Duodenal mucosa (tissue), 2 donors: ENCODE measurements at regions not wholly inside any gene's neighbourhood (a gene's known extent, or its start where the extent isn't known, plus 50 kb on each side); places are given as distances from the start of the nearest gene placed in this dataset.

Experiments used
- H3K27ac ChIP-seq: one replicate; pipeline ENCODE4 v1.7.0; 2013; ENCODE audit warnings: low read depth, low read length
- H3K27me3 ChIP-seq, 2 donors: one replicate each; pipeline ENCODE4 v1.7.0; 2013; ENCODE audit warnings: low read length in 2 of 2, control low read depth in 1 of 2; ENCODE audit not compliant: insufficient read depth in 2 of 2, control insufficient read depth in 1 of 2
- H3K36me3 ChIP-seq, 2 donors: one replicate each; pipeline ENCODE4 v1.7.0; 2013; ENCODE audit warnings: low read length in 2 of 2, control low read depth in 1 of 2; ENCODE audit not compliant: insufficient read depth in 2 of 2, control insufficient read depth in 1 of 2
- H3K4me1 ChIP-seq, 2 donors: one replicate each; pipeline ENCODE4 v1.7.0; 2013; ENCODE audit warnings: low read length in 2 of 2, control low read depth in 1 of 2; ENCODE audit not compliant: insufficient read depth in 2 of 2, control insufficient read depth in 1 of 2
- H3K4me3 ChIP-seq, 2 donors: one replicate each; pipeline ENCODE4 v1.7.0; 2013; ENCODE audit warnings: low read length in 2 of 2, low read depth in 1 of 2
- H3K9ac ChIP-seq, 2 donors: one replicate each; pipeline ENCODE4 v1.7.0; 2013; ENCODE audit warnings: low read length in 2 of 2, low read depth in 1 of 2
- H3K9me3 ChIP-seq, 2 donors: one replicate each; pipeline ENCODE4 v1.7.0; 2013; ENCODE audit warnings: low read length in 2 of 2, control low read depth in 1 of 2; ENCODE audit not compliant: control insufficient read depth in 1 of 2

- Histone ChIP-seq H3K4me1 (no peaks in the 10 kb centered on the region), H3K27ac (no peak overlapping the region), H3K27me3 (no peaks in the 10 kb centered on the region), H3K36me3 (peaks cover 0 to 4% of the 10 kb centered on the region in 2 donors), H3K4me3 (no peak overlapping the region), H3K9me3 (no peaks in the 10 kb centered on the region), H3K9ac (no peak overlapping the region)
Observed at GRCh38 chr14:89490466-89490865, 73.4 kb upstream of the FOXN3 start.

GRCh38 chr14:89489761-89490437, 72.9 kb upstream of the FOXN3 start:
- no peak overlapping the region for H3K9ac ChIP-seq
- H3K36me3 ChIP-seq, result peaks cover 0 to 6% of the 10 kb centered on the region in 2 donors
- H3K27ac ChIP-seq, result no peak overlapping the region
- H3K4me3 ChIP-seq, result peak overlapping the region in 1 of 2 donors; percentile 34
- no peaks in the 10 kb centered on the region for H3K27me3 ChIP-seq
- H3K9me3 ChIP-seq, result no peaks in the 10 kb centered on the region
- H3K4me1 ChIP-seq, result no peaks in the 10 kb centered on the region

GRCh38 chr14:89486961-89487360, 69.9 kb upstream of the FOXN3 start:
- Histone ChIP-seq H3K36me3 (peaks cover 4 to 6% of the 10 kb centered on the region in 2 donors), H3K4me3 (no peak overlapping the region), H3K27me3 (no peaks in the 10 kb centered on the region), H3K9ac (no peak overlapping the region), H3K9me3 (no peaks in the 10 kb centered on the region), H3K27ac (no peak overlapping the region), H3K4me1 (no peaks in the 10 kb centered on the region)

GRCh38 chr14:89486505-89486904, 69.5 kb upstream of the FOXN3 start:
- no peaks in the 10 kb centered on the region for H3K27me3 ChIP-seq
- no peak overlapping the region for H3K27ac ChIP-seq
- no peak overlapping the region for H3K4me3 ChIP-seq
- no peaks in the 10 kb centered on the region for H3K9me3 ChIP-seq
- H3K4me1 ChIP-seq, result no peaks in the 10 kb centered on the region
- H3K36me3 ChIP-seq, result peaks cover 4 to 6% of the 10 kb centered on the region in 2 donors
- no peak overlapping the region for H3K9ac ChIP-seq

- no peaks in the 10 kb centered on the region for H3K4me1 ChIP-seq
- H3K27me3 ChIP-seq, result no peaks in the 10 kb centered on the region
- no peak overlapping the region for H3K27ac ChIP-seq
- no peak overlapping the region for H3K9ac ChIP-seq
- no peaks in the 10 kb centered on the region for H3K9me3 ChIP-seq
- H3K4me3 ChIP-seq, result no peak overlapping the region
- H3K36me3 ChIP-seq, result peaks cover 4 to 6% of the 10 kb centered on the region in 2 donors
Observed at GRCh38 chr14:89485264-89485663, 68.2 kb upstream of the FOXN3 start.

GRCh38 chr14:89484051-89484844, 67.2 kb upstream of the FOXN3 start:
- H3K27me3 ChIP-seq, result no peaks in the 10 kb centered on the region
- no peak overlapping the region for H3K9ac ChIP-seq
- H3K36me3 ChIP-seq, result peaks cover 4 to 6% of the 10 kb centered on the region in 2 donors
- H3K4me1 ChIP-seq, result no peaks in the 10 kb centered on the region
- no peaks in the 10 kb centered on the region for H3K9me3 ChIP-seq
- no peak overlapping the region for H3K4me3 ChIP-seq
- H3K27ac ChIP-seq, result no peak overlapping the region

- peaks cover 0 to 13% of the 10 kb centered on the region in 2 donors for H3K4me1 ChIP-seq
Observed at GRCh38 chr14:89481196-89481595, 64.2 kb upstream of the FOXN3 start.

GRCh38 chr14:89480278-89480677, 63.2 kb upstream of the FOXN3 start:
- Histone ChIP-seq H3K36me3 (peaks cover 0 to 4% of the 10 kb centered on the region in 2 donors), H3K4me1 (peaks cover 0 to 19% of the 10 kb centered on the region in 2 donors), H3K4me3 (no peak overlapping the region), H3K27ac (no peak overlapping the region), H3K27me3 (no peaks in the 10 kb centered on the region), H3K9me3 (no peaks in the 10 kb centered on the region), H3K9ac (no peak overlapping the region)

More at GRCh38 chr14:89481196-89481595, 64.2 kb upstream of the FOXN3 start:
- Histone ChIP-seq H3K36me3 (peaks cover 4 to 6% of the 10 kb centered on the region in 2 donors), H3K4me3 (no peak overlapping the region), H3K27me3 (no peaks in the 10 kb centered on the region), H3K9ac (no peak overlapping the region), H3K9me3 (no peaks in the 10 kb centered on the region), H3K27ac (no peak overlapping the region)

- Histone ChIP-seq H3K9me3 (no peaks in the 10 kb centered on the region), H3K4me1 (peaks cover 0 to 19% of the 10 kb centered on the region in 2 donors), H3K27me3 (no peaks in the 10 kb centered on the region), H3K4me3 (no peak overlapping the region), H3K9ac (no peak overlapping the region), H3K27ac (no peak overlapping the region), H3K36me3 (peaks cover 0 to 4% of the 10 kb centered on the region in 2 donors)
Observed at GRCh38 chr14:89479802-89480201, 62.8 kb upstream of the FOXN3 start.

- Histone ChIP-seq H3K9ac (no peak overlapping the region), H3K9me3 (no peaks in the 10 kb centered on the region), H3K27ac (no peak overlapping the region), H3K4me3 (no peak overlapping the region), H3K36me3 (no peaks in the 10 kb centered on the region), H3K4me1 (peaks cover 0 to 19% of the 10 kb centered on the region in 2 donors), H3K27me3 (no peaks in the 10 kb centered on the region)
Observed at GRCh38 chr14:89477391-89477790, 60.4 kb upstream of the FOXN3 start.
